ENCODE measurements at regions not wholly inside any gene's neighbourhood (a gene's known extent, or its start where the extent isn't known, plus 50 kb on each side); places are given as distances from the start of the nearest gene placed in this dataset.
"Not testable (repeated sequence)": the region's sequence is repeated elsewhere in the genome, so short reads cannot be mapped to it uniquely, and the experiment has no call there.

DNA sequence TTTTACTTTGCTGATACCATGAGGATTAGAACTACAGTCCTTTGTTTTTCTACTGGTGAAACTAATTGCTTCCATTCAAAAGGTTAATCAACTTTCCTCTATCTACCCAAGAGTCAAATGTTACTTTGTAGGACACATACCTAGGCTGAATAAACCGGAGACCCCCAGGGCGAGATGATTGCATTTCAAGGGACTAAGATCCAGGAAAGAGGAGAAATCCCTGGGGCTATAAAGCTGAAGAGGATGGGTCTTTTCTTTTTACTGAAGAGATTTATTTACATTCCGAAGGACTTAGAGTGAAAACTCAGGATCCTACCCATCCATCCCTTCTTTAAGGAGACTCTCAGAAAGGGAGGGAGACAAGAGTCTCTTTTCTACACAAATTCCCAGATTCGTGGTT, 331.9 kb downstream of the CDH19 start:
- DNase-seq: no peak

DNA sequence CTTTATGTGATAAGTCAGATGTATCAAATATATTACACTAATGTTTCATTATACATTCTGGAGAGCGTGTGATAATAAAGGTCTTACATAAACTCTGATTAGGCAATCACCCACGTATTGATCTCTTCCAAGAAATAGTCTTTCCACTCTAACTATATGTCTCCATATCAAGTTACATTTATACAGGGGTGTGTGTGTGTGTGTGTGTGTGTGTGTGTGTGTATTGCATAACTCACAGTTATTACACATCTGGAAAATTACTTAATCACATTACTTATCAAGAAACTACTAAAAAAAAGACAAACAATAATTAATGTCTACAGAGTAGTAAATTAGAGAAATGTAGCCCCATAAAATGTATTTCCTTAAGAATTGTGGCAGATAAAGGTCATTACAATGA, 339.8 kb downstream of the CDH19 start:
- DNase-seq: no peak

DNA sequence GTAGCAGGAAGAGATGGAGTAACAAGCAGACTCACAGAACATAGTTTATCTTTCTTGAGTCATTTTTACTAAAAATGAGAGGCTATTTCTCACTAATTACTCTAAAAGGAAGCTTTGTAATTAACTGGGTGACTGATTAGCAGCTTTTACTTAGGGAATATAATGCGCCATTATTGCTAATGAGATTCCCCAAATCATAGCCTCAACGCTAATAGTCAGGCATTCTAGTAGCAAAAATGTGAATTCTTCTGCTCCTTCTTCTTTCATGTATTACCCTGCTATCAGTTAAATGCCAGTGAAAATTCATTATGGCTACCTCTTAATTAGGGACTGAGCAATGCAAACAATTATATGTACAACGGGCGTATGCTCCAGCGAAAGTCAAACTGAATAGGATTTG, 349.8 kb downstream of the CDH19 start:
- DNase-seq: no peak

DNA sequence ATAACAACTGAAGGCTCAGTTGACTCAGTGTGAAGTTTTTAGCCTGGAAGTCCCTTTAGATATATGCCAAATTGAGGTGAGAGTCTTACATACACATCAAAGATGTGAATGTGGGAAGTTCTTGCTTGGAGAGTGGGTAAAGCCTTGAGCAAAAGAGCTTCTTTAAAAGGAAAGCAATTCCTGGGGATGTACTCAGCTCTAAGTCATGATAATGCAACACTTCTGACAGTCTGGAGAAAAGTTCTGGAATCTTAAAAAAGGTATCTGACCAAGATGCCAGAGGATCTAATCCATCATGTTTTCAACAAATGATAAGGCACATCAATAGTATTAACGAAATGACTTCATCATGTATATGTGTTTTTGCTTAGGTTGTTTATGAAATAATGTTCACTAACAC, 351.2 kb downstream of the CDH19 start:
- DNase-seq: no peak

DNA sequence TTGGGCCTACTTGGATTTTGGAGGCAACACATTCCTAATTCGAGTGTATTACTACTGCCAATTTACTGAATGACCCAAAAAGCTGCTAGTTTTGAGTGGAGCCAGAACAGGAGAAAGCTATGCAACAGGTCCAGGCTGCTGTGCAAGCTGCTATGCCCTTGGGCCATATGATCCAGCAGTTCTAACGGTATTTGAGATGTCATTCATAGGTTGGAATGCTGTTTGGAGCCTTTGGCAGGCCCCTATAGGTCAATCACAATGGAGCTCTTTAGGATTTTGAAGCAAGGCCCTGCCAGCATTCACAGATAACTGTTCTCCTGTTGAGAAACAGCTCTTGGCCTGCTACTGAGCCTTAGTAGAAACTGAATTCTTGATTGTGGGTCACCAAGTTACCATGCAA, 368.7 kb downstream of the CDH19 start:
- DNase-seq: no peak

DNA sequence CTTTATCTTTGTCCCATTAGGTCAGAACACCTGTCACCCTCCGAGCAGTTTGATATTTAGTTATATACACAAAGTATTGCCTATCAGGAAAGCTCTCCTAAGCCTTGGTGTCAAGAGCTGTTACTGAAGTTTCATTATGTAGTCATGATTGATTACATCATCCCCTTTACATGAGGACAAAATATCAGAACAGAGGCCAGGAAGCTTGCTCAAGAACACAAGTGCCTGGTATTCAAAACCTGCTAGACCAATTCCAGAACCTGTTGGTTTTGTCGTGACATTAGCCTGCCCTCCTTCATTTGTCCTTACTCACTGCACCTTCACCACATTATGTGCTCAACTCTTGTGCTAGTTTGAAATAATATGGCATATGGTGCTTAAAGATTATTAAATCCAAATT, 377.1 kb downstream of the CDH19 start:
- DNase-seq: no peak

DNA sequence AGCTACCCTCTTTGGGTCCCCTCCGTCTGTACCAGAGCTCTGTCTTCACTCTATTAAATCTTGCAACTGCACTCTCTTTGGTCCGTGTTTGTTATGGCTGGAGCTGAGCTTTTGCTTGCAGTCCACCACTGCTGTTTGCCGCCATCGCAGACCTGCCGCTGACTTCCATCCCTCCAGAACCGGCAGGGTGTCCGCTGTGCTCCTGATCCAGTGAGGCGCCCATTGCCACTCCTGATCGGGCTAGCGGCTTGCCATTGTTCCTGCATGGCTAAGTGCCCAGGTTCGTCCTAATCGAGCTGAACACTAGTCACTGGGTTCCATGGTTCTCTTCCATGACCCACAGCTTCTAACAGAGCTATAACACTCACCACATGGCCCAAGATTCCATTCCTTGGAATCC, 380.6 kb downstream of the CDH19 start:
- not testable (repeated sequence) for DNase-seq

DNA sequence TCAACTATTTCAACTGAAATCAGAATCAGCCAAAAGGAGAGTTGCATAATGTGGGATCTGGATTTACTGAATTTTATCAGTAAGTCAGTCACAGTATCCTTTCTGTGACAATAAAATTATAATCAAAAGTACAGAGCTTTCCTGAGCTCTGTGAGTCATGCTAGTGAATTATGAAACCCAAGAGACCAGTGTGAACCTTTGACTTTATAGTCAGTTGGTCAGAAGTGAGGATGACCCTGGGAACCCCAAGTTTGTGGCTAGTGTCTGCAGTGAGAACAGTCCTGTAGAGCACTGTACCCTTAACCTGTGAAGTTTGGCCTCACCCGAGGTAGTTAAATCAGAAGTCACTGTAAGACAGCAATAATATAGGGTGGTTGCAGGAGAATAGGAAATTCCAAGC, 381.7 kb downstream of the CDH19 start:
- DNase-seq: no peak

DNA sequence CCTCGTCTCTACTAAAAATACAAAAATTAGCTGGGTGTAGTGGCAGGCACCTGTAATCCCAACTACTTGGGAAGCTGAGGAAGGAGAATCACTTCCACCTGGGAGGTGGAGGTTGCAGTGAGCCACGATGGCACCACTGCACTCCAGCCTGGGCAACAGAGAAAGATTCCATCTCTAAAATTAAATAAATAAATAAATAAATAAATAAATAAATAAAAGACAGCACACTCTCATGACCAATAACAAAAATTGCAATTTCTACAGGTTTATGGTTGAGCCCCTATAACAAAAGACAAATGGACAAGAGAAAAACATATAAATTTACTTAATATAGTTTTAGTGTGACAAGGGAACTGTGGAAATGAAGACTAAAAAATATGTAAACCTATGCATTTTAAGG, 384.1 kb downstream of the CDH19 start:
- no peak for DNase-seq

DNA sequence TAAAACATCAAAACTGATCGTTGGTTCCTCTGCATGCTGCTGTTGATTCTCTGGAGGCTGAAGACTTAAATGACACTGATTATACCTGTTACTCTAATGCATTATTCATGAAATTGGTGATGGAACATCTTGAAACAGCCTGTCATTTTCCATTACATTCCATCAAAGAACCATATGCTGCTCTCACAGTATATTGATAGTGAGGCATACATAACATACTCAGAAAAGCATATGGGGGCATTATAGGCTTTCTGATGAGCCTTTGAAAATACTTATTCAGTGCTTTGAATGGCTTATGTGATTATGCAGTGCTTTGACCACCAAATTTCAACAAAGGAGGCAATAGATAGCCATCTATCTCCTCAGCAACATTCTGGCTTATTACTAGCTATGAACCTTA, 392.1 kb downstream of the CDH19 start:
- peak in 1 of 2 experiments; percentile 7 for DNase-seq

DNA sequence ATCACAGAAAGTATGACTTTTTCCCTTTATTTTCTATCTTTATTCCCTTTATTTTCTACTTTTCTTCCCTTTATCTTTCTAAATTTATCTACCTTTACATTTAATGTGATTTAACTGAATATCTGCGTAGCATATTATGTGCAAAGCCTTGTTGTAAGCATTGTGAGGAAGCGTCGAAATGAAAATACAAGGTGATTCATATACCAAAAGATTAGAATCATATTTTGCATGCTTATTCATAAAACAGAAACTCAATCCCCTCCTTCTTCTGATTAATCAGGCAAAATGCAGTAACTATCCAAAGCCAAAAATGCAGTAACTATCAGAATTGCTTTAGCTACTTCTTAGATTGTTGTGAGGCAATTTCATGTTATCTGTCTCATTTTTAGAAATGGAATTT, 393.0 kb downstream of the CDH19 start:
- DNase-seq: no peak

DNA sequence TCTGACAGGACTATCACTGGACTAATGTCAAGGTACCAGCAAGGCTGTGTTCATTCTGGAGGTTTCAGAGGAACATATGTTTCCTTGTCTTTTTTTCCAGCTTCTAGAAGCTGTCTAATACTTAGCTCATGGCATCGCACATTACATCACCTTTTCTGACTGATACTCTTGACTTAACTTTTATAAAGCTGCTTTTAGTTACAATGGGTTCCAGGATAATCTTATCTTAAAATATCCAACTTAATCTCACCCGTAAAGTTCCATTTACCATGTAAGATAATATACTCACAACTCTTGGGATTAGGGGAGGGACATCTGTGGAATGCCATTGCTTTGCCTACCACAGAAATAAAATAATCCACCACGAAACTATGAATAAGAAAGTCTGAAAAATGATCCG, 394.2 kb downstream of the CDH19 start:
- DNase-seq: no peak

DNA sequence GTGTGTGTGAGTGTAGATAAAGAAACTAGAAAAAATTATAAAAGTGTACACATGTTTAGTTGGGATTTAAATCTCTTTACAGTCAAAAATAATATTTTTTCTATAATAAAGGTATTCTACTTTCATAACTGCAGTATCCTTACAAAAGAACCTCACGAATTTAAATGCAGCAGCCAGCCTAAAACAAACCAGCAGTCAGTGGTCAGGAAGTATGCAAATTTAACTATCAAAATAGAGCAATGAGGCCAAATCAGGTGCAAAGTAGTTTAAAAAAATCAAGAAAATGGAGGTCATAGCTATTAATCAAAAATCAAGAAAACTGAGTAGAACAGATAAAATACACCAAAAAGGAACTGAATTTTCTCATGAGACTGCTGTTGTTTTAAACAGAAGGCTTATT, 407.1 kb downstream of the CDH19 start:
- no peak for DNase-seq

DNA sequence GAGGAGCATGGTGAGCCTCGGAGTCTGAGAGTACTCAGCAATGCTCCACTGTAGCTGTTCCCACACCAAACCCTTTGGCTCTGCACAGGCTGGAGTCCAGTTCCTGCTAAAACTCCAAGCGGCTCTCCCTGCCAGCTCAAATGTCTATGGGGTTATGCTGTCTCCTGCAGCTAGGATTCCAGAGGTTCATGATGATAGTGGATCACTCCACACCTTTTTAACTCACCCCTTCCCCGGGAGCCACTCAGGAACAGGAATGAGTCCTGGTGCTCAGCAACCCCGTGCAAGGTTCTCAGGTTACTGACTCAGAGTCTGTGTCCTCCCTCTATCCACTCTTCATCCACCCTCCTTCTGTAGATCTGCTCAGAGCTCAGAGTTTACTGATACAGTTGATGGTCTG, 410.0 kb downstream of the CDH19 start:
- no peak for DNase-seq

DNA sequence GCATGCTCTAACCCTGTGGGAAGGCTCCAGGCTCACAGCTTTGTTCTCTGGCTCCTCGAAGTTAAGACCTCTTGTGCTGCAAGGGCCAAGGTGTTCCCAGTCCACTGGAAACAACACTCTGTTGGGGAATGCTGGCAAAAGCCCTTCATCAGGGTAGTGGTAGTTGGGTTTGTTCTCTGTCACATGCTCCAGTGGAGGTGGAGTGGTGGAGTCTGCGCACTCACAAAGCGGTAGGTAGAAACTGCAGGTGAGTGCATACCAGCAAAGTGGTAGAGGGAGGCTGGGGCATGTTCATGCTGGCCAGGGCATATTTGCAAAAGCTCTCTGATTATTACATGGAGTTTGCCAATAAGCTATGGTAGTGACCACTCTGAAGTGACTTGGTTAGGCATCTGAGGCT, 410.5 kb downstream of the CDH19 start:
- no peak for DNase-seq

DNA sequence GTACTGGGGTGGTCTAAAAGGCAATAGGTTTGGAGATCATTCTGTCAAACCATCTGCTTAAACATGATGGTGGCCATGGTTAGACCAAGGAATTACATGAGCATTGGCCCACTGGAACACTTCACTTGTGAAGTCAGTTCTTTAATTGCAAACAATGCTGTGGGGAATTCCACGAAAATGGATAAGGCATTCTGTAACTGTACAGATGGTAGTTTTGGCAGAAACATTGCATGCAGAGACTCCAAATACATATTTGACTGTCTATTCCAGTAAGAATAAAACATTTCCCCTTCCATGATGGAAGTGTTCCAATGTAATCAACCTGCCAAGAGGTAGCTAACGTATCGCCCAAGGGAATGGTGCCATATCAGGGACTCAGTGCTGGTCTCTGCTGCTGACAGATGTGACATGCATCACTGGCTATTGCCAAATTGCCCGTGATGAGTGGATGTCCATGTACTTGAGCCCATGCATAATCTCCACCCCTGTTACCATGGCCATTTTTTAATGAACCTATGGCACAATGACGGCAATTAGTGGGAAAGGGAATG, 417.9 kb downstream of the CDH7 start:
- no peak for DNase-seq

DNA sequence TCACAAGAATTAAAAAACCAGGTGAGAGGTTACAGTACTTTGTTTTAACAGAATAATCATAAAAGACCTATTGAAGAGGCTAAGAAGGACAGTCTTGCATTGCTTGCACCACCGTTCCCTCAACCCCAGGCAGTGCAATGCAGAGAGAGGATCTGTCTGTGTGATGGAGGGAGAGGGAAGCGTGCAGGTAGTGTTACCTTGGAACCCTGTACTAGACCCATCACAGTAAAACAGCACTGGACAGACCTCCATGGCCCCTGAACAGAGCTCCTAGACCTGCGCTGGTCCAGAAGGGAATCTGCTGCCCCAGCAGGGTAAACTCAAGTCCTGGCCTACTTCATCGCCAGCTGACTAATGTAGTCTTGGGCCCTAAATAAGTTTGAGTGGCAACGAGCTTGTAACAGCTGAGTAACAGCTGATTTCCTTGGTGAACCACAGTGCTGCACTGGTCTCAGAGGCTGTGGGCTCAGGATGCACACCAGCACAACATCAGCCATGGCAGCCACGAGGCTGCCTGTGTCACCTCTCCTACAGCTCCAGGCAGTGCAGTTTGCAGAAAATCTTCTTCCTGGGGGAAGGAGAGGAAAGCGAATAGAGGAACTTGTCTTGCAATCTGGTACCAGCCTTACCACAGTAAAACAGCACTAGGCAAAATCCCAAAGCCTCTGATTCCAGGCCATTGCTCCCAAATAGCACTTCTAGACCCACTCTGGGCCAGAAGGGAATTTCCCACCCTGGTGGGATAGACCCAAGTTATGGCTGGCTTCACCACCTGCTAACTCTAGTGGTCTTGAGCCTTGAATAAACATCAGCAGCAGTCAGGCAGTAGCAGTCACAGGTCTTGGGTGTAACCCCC, 417.2 kb downstream of the CDH7 start:
- no peak for DNase-seq

DNA sequence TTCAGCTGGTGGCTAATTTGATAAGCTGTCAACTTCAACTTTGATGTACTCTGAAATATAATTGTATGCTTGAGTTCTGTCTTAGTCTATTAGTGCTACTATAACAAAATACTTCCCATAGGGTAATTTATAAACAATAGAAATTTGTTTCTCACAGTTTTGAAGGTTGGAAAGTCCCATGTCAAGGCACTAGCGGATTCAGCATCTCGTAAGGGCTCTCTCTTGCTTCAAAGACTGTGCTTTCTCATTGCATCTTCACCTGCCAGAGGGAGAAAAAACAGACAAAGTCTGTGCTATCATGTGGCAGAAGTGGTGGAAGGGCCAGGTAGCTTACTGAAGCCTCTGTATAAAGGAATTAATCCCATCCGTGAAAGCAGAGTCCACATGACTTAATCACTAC, 409.2 kb downstream of the CDH7 start:
- no peak for DNase-seq

DNA sequence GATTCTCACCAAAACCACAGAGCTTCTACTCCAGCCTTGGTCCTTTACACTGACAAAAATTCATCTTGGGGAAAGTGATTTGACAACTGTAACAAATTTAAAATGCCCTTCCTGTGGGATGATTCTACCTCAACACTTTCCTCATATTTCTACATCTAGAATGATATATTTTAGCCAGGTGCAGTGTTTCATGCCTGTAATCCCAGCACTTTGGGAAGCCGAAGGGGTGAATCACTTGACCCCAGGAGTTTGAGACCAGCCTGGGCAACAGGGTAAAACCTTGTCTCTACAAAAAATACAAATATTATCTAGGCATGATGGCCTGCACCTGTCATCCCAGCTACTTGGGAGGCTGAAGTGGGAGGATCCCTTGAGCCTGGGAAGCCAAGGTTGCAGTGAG, 408.6 kb downstream of the CDH7 start:
- no peak for DNase-seq

DNA sequence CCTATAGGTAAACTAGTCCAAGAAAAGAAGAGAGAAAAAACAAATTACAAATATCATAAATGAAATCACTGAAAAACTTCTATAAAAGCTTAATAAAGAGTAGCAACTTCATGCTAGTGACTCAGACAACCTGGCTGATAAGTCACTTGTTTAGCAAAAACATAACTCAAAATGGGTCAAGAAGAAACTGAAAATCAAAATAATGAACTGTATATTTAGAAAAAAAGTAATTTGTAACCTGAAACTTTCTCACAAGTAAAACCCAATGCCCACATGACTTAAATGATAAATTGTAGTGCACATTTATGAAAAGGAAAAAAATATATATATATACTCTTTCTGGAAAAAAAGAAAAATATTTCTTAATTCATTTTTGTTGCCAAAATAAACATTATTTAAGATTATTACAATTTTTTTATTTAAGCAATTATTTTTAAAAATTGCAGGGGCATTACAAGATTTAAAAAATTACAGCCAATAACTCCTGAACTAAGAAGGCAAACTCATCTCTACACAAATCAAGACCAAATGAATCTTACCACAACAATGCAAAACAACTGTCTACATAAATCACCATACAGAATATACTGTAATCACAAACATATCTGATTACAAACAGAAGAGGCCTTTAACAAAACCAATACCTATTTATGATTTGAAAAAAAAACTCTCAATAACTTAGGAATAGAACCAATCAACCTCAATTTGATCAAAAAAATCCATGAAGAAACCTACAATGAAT, 406.3 kb downstream of the CDH7 start:
- no peak for DNase-seq

DNA sequence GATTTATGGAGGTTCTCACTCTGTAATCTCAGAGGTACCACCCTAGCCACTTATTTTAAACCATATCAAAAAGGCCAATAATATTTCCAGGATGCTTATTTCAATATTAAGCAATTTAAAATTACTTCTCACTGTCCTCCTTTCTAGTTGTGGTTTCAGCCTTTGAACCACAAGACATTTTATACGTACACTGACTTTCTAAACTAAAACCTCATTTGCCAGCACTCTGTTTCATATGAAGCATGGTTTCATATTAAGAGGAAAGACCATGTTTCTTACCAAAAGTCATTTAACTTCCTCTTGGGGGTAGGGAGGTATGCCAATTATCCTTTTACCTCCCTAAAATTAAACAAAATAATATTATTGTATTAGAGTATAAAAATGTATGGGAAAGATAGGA, 399.8 kb downstream of the CDH7 start:
- DNase-seq: no peak

DNA sequence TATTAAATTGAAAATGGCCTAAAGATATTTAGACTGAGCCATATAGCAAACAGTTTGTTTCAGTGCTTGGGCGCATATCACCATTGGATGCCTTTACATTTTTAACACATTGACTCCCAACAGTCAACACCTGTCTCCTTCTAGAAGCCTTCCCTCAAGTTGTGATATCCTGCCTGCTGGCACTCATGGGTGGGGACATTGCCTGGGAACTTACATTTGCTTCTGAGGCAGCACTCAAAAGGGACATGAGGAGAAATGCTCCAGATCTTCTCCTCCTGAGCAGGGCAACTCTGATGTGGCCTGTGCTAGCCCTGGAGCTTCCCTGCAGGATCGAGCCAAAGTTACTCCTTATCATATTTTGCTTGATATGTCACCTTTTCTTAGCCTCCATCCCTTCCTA, 392.2 kb downstream of the CDH7 start:
- DNase-seq: no peak

DNA sequence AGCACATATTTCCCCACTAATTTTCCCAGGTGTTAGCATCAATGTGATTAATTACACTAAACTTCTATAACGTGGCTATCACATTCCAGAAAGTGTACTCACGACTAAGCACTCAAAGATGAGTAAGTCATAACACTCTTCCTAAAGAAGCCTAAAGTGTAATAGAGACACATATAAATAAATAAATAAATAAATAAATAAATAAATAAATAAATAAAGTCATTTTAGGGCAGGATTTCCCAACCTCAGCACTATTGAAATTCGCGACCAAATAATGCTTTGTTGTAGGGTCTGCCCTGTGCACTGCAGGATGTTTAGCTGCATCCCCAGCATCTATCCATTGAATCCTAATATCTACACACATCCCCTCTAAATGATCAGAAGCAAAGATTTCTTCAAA, 390.9 kb downstream of the CDH7 start:
- DNase-seq: no peak

DNA sequence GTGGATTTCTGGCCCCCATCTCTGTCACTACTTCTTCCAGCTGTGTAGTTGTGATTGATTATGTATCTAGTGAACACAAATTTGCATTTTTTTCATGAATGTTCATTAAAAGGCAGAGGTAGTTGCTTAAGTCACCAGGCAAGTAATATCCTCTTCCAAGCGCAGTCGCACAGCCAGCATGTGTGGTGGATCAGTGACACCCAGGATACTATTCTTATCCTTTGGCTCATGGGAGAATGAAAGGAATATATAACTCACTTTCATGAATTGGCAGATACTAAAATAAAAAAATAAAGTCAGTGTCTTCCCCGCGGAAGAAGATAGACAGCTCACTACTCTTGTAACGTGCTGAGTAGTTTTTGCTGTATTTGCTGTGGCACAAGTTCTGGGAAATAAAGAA, 387.8 kb downstream of the CDH7 start:
- DNase-seq: no peak
